Endothelial cell of umbilical vein (primary cell): ENCODE measurements at regions not wholly inside any gene's neighbourhood (a gene's known extent, or its start where the extent isn't known, plus 50 kb on each side); places are given as distances from the start of the nearest gene placed in this dataset.
"Not testable (repeated sequence)": the region's sequence is repeated elsewhere in the genome, so short reads cannot be mapped to it uniquely, and the experiment has no call there.

Source experiments
- BruUV-seq: library from RNA; stranded (reverse); fragments of 400-500 nt; replicated peaks from 2 replicates; lab custom pipeline; 2021; lab: Mats Ljungman, UMichigan
- CTCF ChIA-PET: fragments of 300-600, 350-600 bp; sonication (Branson Sonifier 250); formaldehyde crosslinking; loops from one replicate; lab custom pipeline; 2021; ENCODE audit warnings: antibody characterized with exemption, inconsistent platforms; lab: Charles Lee
- POLR2A ChIA-PET: fragments of 300-600, 350-600 bp; sonication (Branson Sonifier 250); formaldehyde crosslinking; loops from one replicate; lab custom pipeline; 2021; ENCODE audit warnings: antibody characterized with exemption, inconsistent platforms; lab: Charles Lee
- DNase-seq: peaks from one replicate; pipeline ENCODE4 v3.0.0-alpha.2; 2011; ENCODE audit warnings: low read depth, low spot score
- FAIRE-seq: peaks from 2 replicates; lab custom pipeline; 2011; peaks lifted over from hg19 to GRCh38; lab: Jason Lieb, UNC
- H2AFZ ChIP-seq: 2 replicates; pipeline ENCODE4 v1.6.0; 2012; ENCODE audit warnings: low read depth, low read length, control low read depth, inconsistent platforms
- H3K27ac ChIP-seq: 2 replicates; pipeline ENCODE4 v1.5.1; 2011; ENCODE audit warnings: low read depth, mild to moderate bottlenecking, control low read depth, low read length, moderate library complexity; ENCODE audit not compliant: insufficient read depth
- H3K27me3 ChIP-seq, 2 experiments: 2 replicates each; pipeline versions ENCODE4 v1.6.0 to v1.6.1; 2011; ENCODE audit warnings: low read length in 2 of 2, mixed read lengths in 1 of 2; ENCODE audit not compliant: control insufficient read depth in 2 of 2, insufficient read depth in 2 of 2
- H3K36me3 ChIP-seq, 2 experiments: 2 replicates in 1 of 2; 3 replicates in 1 of 2; pipeline ENCODE4 v1.5.1; 2011; ENCODE audit warnings: low read length in 2 of 2, mild to moderate bottlenecking in 1 of 2, moderate library complexity in 1 of 2; ENCODE audit not compliant: control insufficient read depth in 2 of 2, insufficient read depth in 2 of 2; ENCODE audit errors: extremely low read depth in 1 of 2
- H3K4me1 ChIP-seq: 3 replicates; pipeline ENCODE4 v1.5.1; 2011; ENCODE audit warnings: mild to moderate bottlenecking, low read length; ENCODE audit not compliant: control insufficient read depth, insufficient read depth; ENCODE audit errors: extremely low read depth
- H3K4me2 ChIP-seq: 2 replicates; pipeline ENCODE4 v1.6.1; 2011; ENCODE audit warnings: low read length, control low read depth, mixed read lengths; ENCODE audit not compliant: insufficient read depth
- H3K4me3 ChIP-seq, 3 experiments: fragments of 200-600 bp in 1 of 3; sonication (generic), shearing (Covaris generic) in 1 of 3; replicated peaks in 1 of 3; 2 replicates each; pipeline ENCODE4 v1.5.1; 2011 to 2016; ENCODE audit warnings: control low read depth in 3 of 3, low read length in 3 of 3, mild to moderate bottlenecking in 2 of 3, inconsistent platforms in 1 of 3, low read depth in 1 of 3, moderate library complexity in 1 of 3; ENCODE audit not compliant: insufficient read depth in 1 of 3
- H3K79me2 ChIP-seq: 2 replicates; pipeline ENCODE4 v1.6.0; 2012; ENCODE audit warnings: low read length, inconsistent platforms; ENCODE audit not compliant: control insufficient read depth, insufficient read depth
- H3K9ac ChIP-seq: replicated peaks from 2 replicates; pipeline ENCODE3; 2011; ENCODE audit warnings: low read length, control low read depth; ENCODE audit not compliant: insufficient read depth; ENCODE audit errors: extremely low read depth
- H3K9me1 ChIP-seq: replicated peaks from 3 replicates; pipeline ENCODE4 v1.6.0; 2011; ENCODE audit warnings: mild to moderate bottlenecking, low read length; ENCODE audit not compliant: control insufficient read depth, insufficient read depth; ENCODE audit errors: extremely low read depth
- H3K9me3 ChIP-seq: replicated peaks from 2 replicates; pipeline ENCODE4 v1.5.1; 2012; ENCODE audit warnings: low read length, inconsistent platforms; ENCODE audit not compliant: control insufficient read depth, insufficient read depth
- H4K20me1 ChIP-seq: replicated peaks from 2 replicates; pipeline ENCODE3; 2011; ENCODE audit warnings: mild to moderate bottlenecking, low read length; ENCODE audit not compliant: control insufficient read depth, insufficient read depth; ENCODE audit errors: extremely low read depth
- JUN ChIP-seq: IDR thresholded peaks from 2 replicates; pipeline ENCODE4 v1.6.1; 2011; ENCODE audit warnings: borderline replicate concordance, low read depth; ENCODE audit not compliant: insufficient read length, insufficient read depth
- dilution Hi-C: fragments of 300-500 bp; cut with MboI; formaldehyde crosslinking; loops from one replicate; pipeline ENCODE4 v1.15.0; 2019; ENCODE audit warnings: low sequenced_read_pairs; ENCODE audit not compliant: extremely low pct_ligation_motif_present
- intact Hi-C: fragments of 100-400 bp; cut with micrococcal nuclease; formaldehyde crosslinking; loops from one replicate; pipeline ENCODE4 v1.10.0; 2022

DNA sequence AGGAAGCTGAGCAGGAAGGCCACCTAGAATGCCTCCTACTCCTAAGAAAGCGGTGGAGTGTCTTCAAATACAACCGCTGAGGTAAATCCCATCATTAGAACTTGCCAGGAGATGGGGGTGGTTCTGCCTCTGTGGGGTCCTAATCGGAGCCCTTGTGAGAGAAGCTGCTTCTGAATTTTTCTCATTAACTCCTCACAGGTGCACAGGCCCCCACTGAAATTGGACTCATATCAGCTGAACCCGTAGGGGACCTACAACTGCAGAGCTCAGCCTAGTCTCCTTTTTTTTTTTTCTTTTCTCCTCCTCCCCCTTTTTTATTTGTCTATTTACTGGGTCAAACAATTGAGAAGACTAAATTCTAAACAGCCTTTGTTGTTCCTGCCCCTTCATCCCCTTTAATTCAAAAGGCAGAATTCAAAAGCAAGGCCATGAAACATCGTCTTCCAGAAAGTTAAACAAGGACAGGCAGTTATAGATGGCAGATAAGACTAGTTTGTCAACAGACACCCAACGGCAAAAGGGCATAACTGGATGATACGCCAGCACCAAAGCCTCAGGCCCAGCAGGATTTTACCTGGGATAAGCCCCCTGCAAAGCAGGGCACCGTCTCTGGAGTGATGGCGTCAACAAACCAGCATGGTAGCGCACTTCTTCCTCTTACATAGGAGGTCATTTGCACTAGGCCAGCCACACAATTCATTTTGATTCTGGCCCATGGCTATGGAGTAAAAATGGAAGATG is 213.7 kb upstream of the HES1 start:
- H3K9ac ChIP-seq, result no peak overlapping the region
- FAIRE-seq (no peak), DNase-seq (no peak)
- TF ChIP-seq JUN, result no peak
- CTCF ChIA-PET, result no interaction called here
- no peaks in the 10 kb centered on the region for H4K20me1 ChIP-seq
- intact Hi-C loops, result no loop called here
- H3K9me3 ChIP-seq, result no peaks in the 10 kb centered on the region
- H3K4me3 ChIP-seq, result no peak overlapping the region
- H3K79me2 ChIP-seq, result no peaks in the 10 kb centered on the region
- no peak overlapping the region for H3K4me2 ChIP-seq
- no TSS peak for BruUV-seq
- H3K27ac ChIP-seq, result no peak overlapping the region
- dilution Hi-C loops, result no loop called here
- H3K9me1 ChIP-seq, result no peaks in the 10 kb centered on the region
- no peaks in the 10 kb centered on the region for H3K36me3 ChIP-seq
- peaks cover 0 to 5% of the 10 kb centered on the region in 2 experiments for H3K27me3 ChIP-seq
- no peaks in the 10 kb centered on the region for H3K4me1 ChIP-seq
- POLR2A ChIA-PET, result no interaction called here
- no peak overlapping the region for H2AFZ ChIP-seq

DNA sequence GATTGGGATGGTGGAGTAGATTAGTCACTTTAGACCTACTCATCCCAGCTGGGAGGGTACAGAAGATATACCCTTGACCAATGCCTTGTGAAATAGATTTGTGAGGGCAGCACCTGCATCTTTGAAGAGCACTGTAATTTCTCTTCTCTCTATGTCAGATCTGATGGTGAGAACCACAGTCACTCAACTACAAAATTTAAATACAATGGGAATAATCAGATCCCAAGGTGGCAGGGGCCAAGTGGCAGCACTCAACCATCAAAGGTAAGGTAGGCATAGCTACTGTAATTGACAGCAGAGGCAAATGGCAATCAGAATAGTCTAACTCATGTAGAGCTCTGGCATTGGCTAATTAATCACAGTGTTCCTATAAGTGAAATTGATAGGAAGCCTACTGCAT is 212.0 kb upstream of the HES1 start:
- H4K20me1 ChIP-seq, BruUV-seq, CTCF ChIA-PET, FAIRE-seq, H3K27me3 ChIP-seq, H3K27ac ChIP-seq, dilution Hi-C loops, POLR2A ChIA-PET, H3K36me3 ChIP-seq, H3K9ac ChIP-seq, H3K79me2 ChIP-seq, H3K4me3 ChIP-seq, H3K4me2 ChIP-seq, H3K4me1 ChIP-seq, H3K9me1 ChIP-seq, DNase-seq, H3K9me3 ChIP-seq, H2AFZ ChIP-seq, intact Hi-C loops: not testable (repeated sequence)

DNA sequence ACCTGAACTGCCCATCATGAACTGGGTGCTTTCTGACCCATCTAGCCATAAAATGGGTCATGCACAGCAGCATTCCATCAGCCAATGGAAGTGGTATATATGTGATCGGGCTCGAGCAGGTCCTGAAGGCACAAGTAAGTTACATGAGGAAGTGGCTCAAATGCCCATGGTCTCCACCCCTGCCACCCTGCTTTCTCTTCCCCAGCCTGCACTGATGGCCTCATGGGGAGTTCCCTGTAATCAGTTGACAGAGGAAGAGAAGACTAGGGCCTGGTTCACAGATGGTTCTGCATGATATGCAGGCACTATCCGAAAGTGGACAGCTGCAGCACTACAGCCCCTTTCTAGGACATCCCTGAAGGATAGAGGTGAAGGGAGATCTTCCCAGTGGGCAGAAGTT is 209.9 kb upstream of the HES1 start:
- H3K4me1 ChIP-seq, FAIRE-seq, H4K20me1 ChIP-seq, BruUV-seq, H3K27me3 ChIP-seq, intact Hi-C loops, H3K9ac ChIP-seq, H3K4me2 ChIP-seq, DNase-seq, H3K9me1 ChIP-seq, H3K79me2 ChIP-seq, H3K36me3 ChIP-seq, H3K9me3 ChIP-seq, POLR2A ChIA-PET, H3K4me3 ChIP-seq, H2AFZ ChIP-seq, CTCF ChIA-PET, H3K27ac ChIP-seq, dilution Hi-C loops: not testable (repeated sequence)

- H3K4me3 ChIP-seq, H3K27me3 ChIP-seq, H3K9me3 ChIP-seq, H3K4me1 ChIP-seq, BruUV-seq, POLR2A ChIA-PET, dilution Hi-C loops, FAIRE-seq, H3K27ac ChIP-seq, DNase-seq, intact Hi-C loops, H3K9me1 ChIP-seq, H2AFZ ChIP-seq, H3K9ac ChIP-seq, H3K79me2 ChIP-seq, CTCF ChIA-PET, H3K36me3 ChIP-seq, H4K20me1 ChIP-seq, H3K4me2 ChIP-seq: not testable (repeated sequence)
Observed at GRCh38 chr3:193927413-193928206, 208.3 kb upstream of the HES1 start.
